Ectodermal cell (in vitro differentiated cells): ENCODE measurements at regions not wholly inside any gene's neighbourhood (a gene's known extent, or its start where the extent isn't known, plus 50 kb on each side); places are given as distances from the start of the nearest gene placed in this dataset.

ENCODE experiments used
- H3K27ac ChIP-seq: 2 replicates; pipeline ENCODE4 v1.7.0; 2013; ENCODE audit warnings: mild to moderate bottlenecking, low read depth, low read length; ENCODE audit not compliant: insufficient read depth, poor library complexity, severe bottlenecking
- H3K27me3 ChIP-seq: 2 replicates; pipeline ENCODE4 v1.7.0; 2013; ENCODE audit warnings: mild to moderate bottlenecking, low read length; ENCODE audit not compliant: insufficient read depth, control insufficient read depth, poor library complexity, severe bottlenecking
- H3K36me3 ChIP-seq: one replicate; pipeline ENCODE4 v1.7.0; 2013; ENCODE audit warnings: low read length; ENCODE audit not compliant: control insufficient read depth, insufficient read depth
- H3K4me1 ChIP-seq: one replicate; pipeline ENCODE4 v1.7.0; 2013; ENCODE audit warnings: low read length; ENCODE audit not compliant: control insufficient read depth, insufficient read depth
- H3K4me3 ChIP-seq: 2 replicates; pipeline ENCODE4 v1.7.0; 2013; ENCODE audit warnings: low read depth, low read length, control low read depth; ENCODE audit not compliant: insufficient read depth
- H3K9me3 ChIP-seq: 2 replicates; pipeline ENCODE4 v1.7.0; 2013; ENCODE audit warnings: mild to moderate bottlenecking, low read length, moderate library complexity; ENCODE audit not compliant: control insufficient read depth
- WGBS, 2 experiments: methylation state at CpG; one replicate each; pipeline ENCODE4 v1.1.7; 2013; ENCODE audit warnings: missing lambda C conversion rate in 2 of 2; 5-methylcytosine and 5-hydroxymethylcytosine counted together

DNA sequence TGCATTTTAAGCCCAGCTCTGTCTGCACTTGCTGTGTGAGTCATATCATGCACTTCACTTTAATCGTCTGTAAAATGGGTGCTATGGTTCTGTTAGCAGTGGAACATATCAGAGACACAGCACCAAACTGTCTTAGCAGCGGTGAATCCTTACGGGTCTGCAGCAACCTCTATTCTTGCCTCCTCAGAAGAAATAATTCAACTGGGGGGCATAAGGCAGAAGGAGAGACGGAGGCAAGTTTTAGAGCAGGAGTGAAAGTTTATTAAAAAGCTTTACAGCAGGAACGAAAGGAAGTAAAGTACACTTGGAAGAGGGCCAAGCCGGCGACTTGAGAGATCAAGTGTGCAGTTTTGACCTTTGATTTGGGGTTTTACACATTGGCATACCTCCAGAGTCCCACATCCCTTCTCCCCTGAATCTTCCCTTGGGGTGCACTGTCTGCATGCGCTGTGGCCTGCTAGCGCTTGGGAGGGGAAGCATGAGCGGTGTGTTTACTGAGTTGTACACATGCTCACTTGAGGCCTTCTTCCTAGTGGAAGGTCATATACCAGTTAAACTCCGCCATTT lies 109.8 kb downstream of the DDX1 start:
- H3K27me3 ChIP-seq: no peaks in the 10 kb centered on the region
- no peaks in the 10 kb centered on the region for H3K9me3 ChIP-seq
- no peak overlapping the region for H3K27ac ChIP-seq
- 87 to 88% methylated on average over 11 of the region's 11 CpGs for WGBS, 2 experiments
- H3K4me1 ChIP-seq: peaks cover 6% of the 10 kb centered on the region
- no peak overlapping the region for H3K4me3 ChIP-seq
- no peaks in the 10 kb centered on the region for H3K36me3 ChIP-seq

DNA sequence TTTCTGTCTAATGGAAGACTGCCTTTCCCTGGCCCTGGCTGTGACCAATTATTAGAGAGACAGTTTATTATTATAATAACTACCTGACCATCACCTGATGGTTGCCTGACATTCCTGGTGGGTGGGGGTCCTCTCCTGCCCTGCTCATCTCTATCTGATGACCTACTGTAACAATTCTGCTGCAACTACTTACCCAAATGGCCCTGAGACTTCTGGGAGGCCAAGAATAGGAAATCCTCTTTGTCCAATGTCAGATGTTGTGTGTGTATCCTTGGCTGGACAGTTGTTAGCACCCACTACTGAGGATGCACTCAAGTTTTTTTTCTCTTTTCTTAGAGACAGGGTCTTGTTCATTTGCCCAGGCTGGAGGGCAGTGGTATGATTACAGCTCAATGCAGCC lies 110.3 kb downstream of the DDX1 start:
- H3K27me3 ChIP-seq: no peaks in the 10 kb centered on the region
- H3K27ac ChIP-seq: no peak overlapping the region
- no peaks in the 10 kb centered on the region for H3K36me3 ChIP-seq
- no peak overlapping the region for H3K4me3 ChIP-seq
- H3K4me1 ChIP-seq: peaks cover 6% of the 10 kb centered on the region
- no peaks in the 10 kb centered on the region for H3K9me3 ChIP-seq

DNA sequence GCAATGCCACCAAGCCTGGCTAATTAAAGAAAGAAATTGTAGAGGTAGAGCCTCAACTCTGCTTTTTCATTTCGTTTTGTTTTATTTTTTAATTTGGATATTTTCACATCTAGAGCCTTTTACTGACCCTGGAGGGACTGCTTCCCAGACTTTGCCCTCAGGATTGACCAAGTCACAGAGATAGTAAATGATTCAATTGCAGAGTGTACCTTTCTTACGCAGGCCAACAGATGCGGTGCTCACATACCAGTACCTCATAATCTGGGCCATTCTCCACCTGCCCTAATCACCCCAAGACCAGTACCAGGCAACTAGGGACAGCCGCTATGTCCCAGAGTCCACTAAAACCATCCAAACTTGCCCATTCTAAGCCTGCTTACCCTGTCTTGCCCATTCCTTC lies 110.8 kb downstream of the DDX1 start:
- peaks cover 6% of the 10 kb centered on the region for H3K4me1 ChIP-seq
- H3K4me3 ChIP-seq: no peak overlapping the region
- no peak overlapping the region for H3K27ac ChIP-seq
- no peaks in the 10 kb centered on the region for H3K36me3 ChIP-seq
- no peaks in the 10 kb centered on the region for H3K9me3 ChIP-seq
- H3K27me3 ChIP-seq: no peaks in the 10 kb centered on the region
- WGBS, 2 experiments: 71 to 95% methylated on average over 3 to 4 of the region's 4 CpGs

DNA sequence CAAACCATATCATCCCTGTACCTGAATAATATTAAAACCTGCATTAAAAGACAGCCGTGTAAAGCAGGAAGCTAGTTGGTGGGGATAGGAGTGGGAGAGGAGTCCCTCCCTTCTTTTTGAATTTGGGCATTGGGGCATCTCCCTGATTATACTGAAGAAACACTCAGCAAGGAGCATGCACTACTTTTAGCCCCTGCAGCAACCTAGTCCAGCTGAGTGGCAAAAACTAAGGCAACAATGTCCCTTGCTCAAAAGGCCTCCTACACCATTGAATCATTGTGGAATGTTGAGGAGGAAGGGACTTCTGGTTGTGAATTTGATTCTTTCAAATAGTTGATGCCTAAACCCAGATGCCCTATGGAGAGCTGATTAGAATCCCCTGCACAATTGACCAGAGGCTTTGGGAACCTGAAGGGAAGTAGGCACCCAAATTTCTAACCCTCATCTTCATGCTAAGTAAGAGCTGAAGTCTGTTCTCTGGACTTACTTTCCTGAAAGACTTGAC lies 111.7 kb downstream of the DDX1 start:
- Histone ChIP-seq H3K4me1 (peaks cover 6% of the 10 kb centered on the region), H3K36me3 (no peaks in the 10 kb centered on the region), H3K4me3 (no peak overlapping the region), H3K27ac (no peak overlapping the region), H3K9me3 (no peaks in the 10 kb centered on the region), H3K27me3 (no peaks in the 10 kb centered on the region)
- WGBS, 2 experiments: 87 to 100% methylated on average over 1 of the region's 1 CpG

DNA sequence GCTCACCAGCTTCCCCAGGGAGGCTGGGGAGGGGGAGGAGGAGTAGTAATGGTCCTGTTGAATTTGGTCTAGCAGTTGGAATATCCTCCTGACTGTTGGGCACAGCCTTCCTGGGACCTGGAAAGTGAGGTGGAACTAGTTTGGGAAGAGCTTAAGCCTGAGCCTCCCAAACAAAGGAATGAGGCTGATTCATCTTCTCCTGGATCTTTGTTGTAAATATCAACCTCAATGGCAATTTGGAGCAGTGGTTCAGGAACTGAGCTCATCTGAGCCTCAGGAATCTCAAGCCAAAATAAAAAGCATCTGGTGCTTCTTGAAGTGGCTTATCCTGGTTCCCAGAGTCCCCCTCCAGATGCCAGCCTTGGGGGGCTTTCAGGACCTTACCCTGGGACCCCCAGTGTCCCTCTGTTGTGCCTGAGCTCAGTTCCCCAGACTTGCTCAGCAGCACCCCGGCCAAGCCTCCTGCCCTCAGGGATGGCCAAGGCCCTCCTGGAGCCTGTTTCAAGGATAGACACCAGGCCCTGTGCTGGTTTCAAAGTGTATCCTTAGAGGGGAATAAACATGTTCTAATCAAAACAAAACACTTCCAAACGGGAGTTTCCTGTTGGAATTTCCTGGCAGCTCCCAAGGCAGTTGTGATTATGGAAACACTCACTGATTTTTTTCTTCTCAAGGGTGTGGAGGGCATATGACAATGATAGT lies 112.6 kb downstream of the DDX1 start:
- 77 to 91% methylated on average over 2 of the region's 2 CpGs for WGBS, 2 experiments
- no peaks in the 10 kb centered on the region for H3K36me3 ChIP-seq
- no peak overlapping the region for H3K27ac ChIP-seq
- H3K9me3 ChIP-seq: no peaks in the 10 kb centered on the region
- H3K27me3 ChIP-seq: no peaks in the 10 kb centered on the region
- no peak overlapping the region for H3K4me3 ChIP-seq
- peaks cover 6% of the 10 kb centered on the region for H3K4me1 ChIP-seq

DNA sequence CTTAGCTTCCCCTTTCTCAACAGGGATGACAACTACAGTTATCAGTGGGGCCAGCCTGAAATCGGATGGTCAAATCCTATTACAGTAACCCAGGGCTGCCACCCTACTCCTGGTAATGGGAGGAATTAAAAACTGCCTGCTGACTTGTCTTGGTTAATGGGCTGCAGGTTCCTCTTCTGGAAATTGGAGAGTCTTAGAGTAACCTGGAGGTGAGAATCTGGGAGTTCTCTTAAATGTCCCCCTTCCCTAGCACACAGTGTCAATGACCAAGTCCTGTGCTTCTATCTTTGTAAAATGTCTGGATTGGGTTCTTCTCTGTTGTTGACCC lies 113.1 kb downstream of the DDX1 start:
- Histone ChIP-seq H3K4me3 (no peak overlapping the region), H3K4me1 (peaks cover 6% of the 10 kb centered on the region), H3K27ac (no peak overlapping the region), H3K36me3 (no peaks in the 10 kb centered on the region), H3K27me3 (no peaks in the 10 kb centered on the region), H3K9me3 (no peaks in the 10 kb centered on the region)
- WGBS, 2 experiments: 93 to 97% methylated on average over 1 of the region's 1 CpG

DNA sequence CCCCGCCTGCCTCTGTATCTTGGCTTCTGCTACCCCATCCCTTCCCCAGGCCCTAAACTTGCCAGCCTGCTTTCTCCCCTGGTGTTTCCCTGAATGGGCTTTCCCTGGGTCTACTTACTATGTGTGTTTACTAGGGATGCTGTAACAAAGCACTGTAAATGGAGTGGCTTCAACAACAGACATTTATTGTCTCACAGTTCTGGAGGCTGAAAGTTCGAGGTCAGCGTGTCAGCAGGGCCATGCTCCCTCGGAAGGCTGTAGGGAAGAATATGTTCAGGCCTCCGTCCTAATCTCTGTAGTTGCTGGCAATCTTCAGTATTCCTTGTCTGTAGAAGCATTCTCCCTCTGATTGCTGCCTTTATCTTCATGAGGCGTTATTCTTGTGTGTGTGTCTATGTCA lies 113.6 kb downstream of the DDX1 start:
- Histone ChIP-seq H3K4me1 (peaks cover 6% of the 10 kb centered on the region), H3K9me3 (no peaks in the 10 kb centered on the region), H3K27ac (no peak overlapping the region), H3K4me3 (no peak overlapping the region), H3K27me3 (no peaks in the 10 kb centered on the region), H3K36me3 (no peaks in the 10 kb centered on the region)
- WGBS, 2 experiments: 90 to 92% methylated on average over 5 to 6 of the region's 6 CpGs

DNA sequence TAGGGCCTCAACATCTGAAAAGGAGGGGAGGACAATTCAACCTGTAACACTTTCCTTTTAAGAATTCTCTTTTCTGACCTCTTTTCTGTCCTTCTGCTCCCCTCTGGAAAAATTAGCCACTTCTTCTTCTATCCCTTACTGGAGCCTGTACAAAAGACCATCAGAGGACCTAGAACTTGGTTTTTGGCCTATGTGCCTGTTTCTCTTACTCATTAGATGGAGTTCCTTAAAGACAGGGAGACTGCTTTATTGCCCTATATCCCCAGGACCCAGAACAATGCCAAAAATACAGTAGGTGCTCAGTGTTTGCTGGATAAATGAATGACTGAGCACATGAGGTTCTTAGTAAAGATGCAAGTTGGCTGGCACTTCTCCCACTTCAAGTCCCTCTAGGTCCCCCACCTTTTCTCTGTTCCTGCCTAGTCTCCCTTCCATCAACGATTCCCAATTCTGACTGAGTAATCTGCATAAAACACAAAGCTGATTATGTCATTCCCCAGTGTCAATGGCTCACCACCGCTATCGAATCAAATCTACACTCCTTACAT lies 114.2 kb downstream of the DDX1 start:
- peaks cover 6% of the 10 kb centered on the region for H3K4me1 ChIP-seq
- H3K36me3 ChIP-seq: no peaks in the 10 kb centered on the region
- no peaks in the 10 kb centered on the region for H3K9me3 ChIP-seq
- H3K27ac ChIP-seq: no peak overlapping the region
- whole genome bisulfite sequencing, 2 experiments: 93 to 96% methylated on average over 1 to 3 of the region's 3 CpGs
- no peak overlapping the region for H3K4me3 ChIP-seq
- no peaks in the 10 kb centered on the region for H3K27me3 ChIP-seq

DNA sequence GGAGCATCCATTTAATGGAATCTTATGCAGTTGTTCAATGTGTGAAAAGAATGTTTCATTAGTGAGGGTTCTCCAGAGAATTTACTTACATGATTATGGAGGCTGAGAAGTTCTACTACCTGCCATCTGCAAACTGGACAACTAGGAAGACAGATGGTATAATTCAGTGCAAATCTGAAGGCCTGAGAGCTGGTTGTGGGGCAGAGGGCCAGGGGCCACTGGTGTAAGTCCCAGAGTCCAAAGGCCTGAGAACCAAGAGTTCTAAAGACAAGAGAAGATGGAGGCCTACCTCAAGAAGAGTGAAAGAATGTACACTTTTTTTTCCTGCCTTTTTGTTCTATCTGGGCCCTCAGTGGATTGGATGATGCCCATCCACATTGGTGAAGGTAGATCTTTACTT lies 114.8 kb downstream of the DDX1 start:
- peaks cover 6% of the 10 kb centered on the region for H3K4me1 ChIP-seq
- H3K27ac ChIP-seq: no peak overlapping the region
- no peaks in the 10 kb centered on the region for H3K27me3 ChIP-seq
- H3K9me3 ChIP-seq: no peaks in the 10 kb centered on the region
- no peak overlapping the region for H3K4me3 ChIP-seq
- no peaks in the 10 kb centered on the region for H3K36me3 ChIP-seq

DNA sequence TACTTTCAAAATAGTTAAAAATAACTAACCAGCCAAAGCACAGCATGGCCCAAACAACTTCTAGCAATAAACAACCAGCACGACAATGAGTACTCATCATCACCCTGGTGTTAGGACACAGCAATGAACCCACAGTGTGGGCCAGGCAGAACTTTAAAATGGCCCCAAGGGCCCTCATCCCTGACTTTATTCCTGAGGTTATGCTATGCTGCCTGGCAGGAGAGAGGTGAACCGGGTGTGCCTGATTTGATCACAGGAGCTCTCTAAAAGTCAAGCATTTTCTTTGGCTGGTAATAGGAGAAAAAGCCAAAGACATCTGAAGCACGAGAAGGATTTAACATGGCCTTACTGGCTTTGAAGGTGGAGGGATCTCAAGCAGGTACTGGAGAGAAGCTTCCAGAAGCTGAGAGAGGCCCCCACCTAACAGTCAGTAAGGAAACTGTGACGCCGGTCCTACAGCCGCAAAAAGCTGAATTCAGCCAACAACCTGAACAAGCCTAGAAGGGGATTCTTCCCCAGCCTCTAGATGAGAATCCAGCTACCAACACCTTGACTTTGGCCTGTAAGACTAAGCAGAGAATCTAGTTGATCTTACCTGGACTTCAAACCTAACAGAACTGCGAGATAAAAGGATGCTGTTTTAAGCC lies 115.4 kb downstream of the DDX1 start:
- no peak overlapping the region for H3K27ac ChIP-seq

More for the DNA sequence above, 115.4 kb downstream of the DDX1 start:
- Histone ChIP-seq H3K27me3 (no peaks in the 10 kb centered on the region), H3K9me3 (no peaks in the 10 kb centered on the region), H3K36me3 (no peaks in the 10 kb centered on the region), H3K4me3 (no peak overlapping the region), H3K4me1 (peaks cover 6% of the 10 kb centered on the region)
- 92 to 94% methylated on average over 7 of the region's 7 CpGs for WGBS, 2 experiments
